GM12878 (cell line): ENCODE measurements at regions not wholly inside any gene's neighbourhood (a gene's known extent, or its start where the extent isn't known, plus 50 kb on each side); places are given as distances from the start of the nearest gene placed in this dataset.

Experiments used
- ATAC-seq: fragments of 200-7000 bp; cut with Tn5 transposase; 3 replicates; pipeline ENCODE4 v1.9.1; 2020; ENCODE audit warnings: mild to moderate bottlenecking, moderate library complexity
- BruUV-seq: library from RNA; stranded (reverse); fragments of 400-500 nt; replicated peaks from 2 replicates; lab custom pipeline; 2021; lab: Mats Ljungman, UMichigan
- CTCF ChIA-PET: fragments of 300-600 bp; sonication (Branson Sonifier 250); formaldehyde crosslinking; extraction: SDS; loops from one replicate; lab custom pipeline; 2021; ENCODE audit warnings: inconsistent platforms; lab: Yijun Ruan, JAX
- POLR2A ChIA-PET: fragments of 350-600 bp; formaldehyde crosslinking; extraction: SDS; loops from one replicate; lab custom pipeline; 2021; ENCODE audit warnings: inconsistent platforms; lab: Charles Lee
- RAD21 ChIA-PET: fragments of 300-600 bp; sonication (Branson Sonifier 250); formaldehyde crosslinking; loops from one replicate; lab custom pipeline; 2023; ENCODE audit warnings: antibody characterized with exemption; ENCODE audit not compliant: unreplicated experiment; lab: Charles Lee
- SMC1A ChIA-PET: fragments of 300-600 bp; sonication (Branson Sonifier 250); formaldehyde crosslinking; loops from one replicate; lab custom pipeline; 2023; ENCODE audit not compliant: unreplicated experiment, uncharacterized antibody; lab: Charles Lee
- DNase-seq: peaks from one replicate; pipeline ENCODE4 v3.0.0-alpha.2; 2011; ENCODE audit warnings: low read depth, low spot score
- FAIRE-seq: peaks from 3 replicates; lab custom pipeline; 2011; peaks lifted over from hg19 to GRCh38; lab: Jason Lieb, UNC
- H2AFZ ChIP-seq: 2 replicates; pipeline ENCODE4 v1.6.0; 2011; ENCODE audit warnings: low read depth, low read length, control low read depth; ENCODE audit not compliant: control insufficient read depth
- H3K27ac ChIP-seq: 2 replicates; pipeline ENCODE4 v1.5.1; 2011; ENCODE audit warnings: control low read depth; ENCODE audit not compliant: control insufficient read depth, insufficient read depth
- H3K27me3 ChIP-seq, 2 experiments: replicated peaks in 1 of 2; 2 replicates each; pipeline versions ENCODE4 v1.6.0 to v1.6.1; 2011; ENCODE audit warnings: low read length in 1 of 2; ENCODE audit not compliant: control insufficient read depth in 2 of 2, insufficient read depth in 2 of 2
- H3K36me3 ChIP-seq, 2 experiments: 2 replicates each; pipeline ENCODE4 v1.5.1; 2011; ENCODE audit warnings: low read length in 1 of 2; ENCODE audit not compliant: control insufficient read depth in 2 of 2, insufficient read depth in 2 of 2
- H3K4me1 ChIP-seq: 2 replicates; pipeline ENCODE4 v1.6.1; 2011; ENCODE audit warnings: mild to moderate bottlenecking, low read length, moderate library complexity, mixed read lengths; ENCODE audit not compliant: control insufficient read depth, insufficient read depth
- H3K4me2 ChIP-seq: 2 replicates; pipeline ENCODE4 v1.6.0; 2011; ENCODE audit warnings: control low read depth; ENCODE audit not compliant: control insufficient read depth, insufficient read depth
- H3K4me3 ChIP-seq: fragments of 200-600 bp; sonication (generic); 2 replicates; pipeline ENCODE4 v1.5.1; 2016
- H3K79me2 ChIP-seq: 2 replicates; pipeline ENCODE4 v1.6.0; 2011; ENCODE audit warnings: low read length; ENCODE audit not compliant: control insufficient read depth, insufficient read depth
- H3K9ac ChIP-seq: 2 replicates; pipeline ENCODE4 v1.8.0; 2011; ENCODE audit warnings: low read length, control low read depth, mixed read lengths; ENCODE audit not compliant: control insufficient read depth, insufficient read depth
- H3K9me3 ChIP-seq: replicated peaks from 3 replicates; pipeline ENCODE4 v1.5.1; 2011; ENCODE audit warnings: mild to moderate bottlenecking, low read length; ENCODE audit not compliant: control insufficient read depth, insufficient read depth
- H4K20me1 ChIP-seq: 2 replicates; pipeline ENCODE4 v1.6.0; 2011; ENCODE audit not compliant: control insufficient read depth, insufficient read depth
- ASH2L ChIP-seq: fragments of 300-600, 200-600 bp; sonication (generic); IDR thresholded peaks from 2 replicates; pipeline ENCODE4 v1.6.1; 2017; ENCODE audit warnings: low read depth, mild to moderate bottlenecking, borderline replicate concordance
- CHD1 ChIP-seq: IDR thresholded peaks from 2 replicates; pipeline ENCODE4 v1.6.1; 2012; ENCODE audit warnings: low read depth, low read length, improper control_type of control experiment
- EP300 ChIP-seq, 2 experiments: fragments of 150-350 bp in 1 of 2; IDR thresholded peaks; 2 replicates each; pipeline ENCODE4 v1.6.1; 2011 to 2012; ENCODE audit warnings: low read depth in 2 of 2, low read length in 2 of 2, borderline replicate concordance in 1 of 2, improper control_type of control experiment in 1 of 2, inconsistent platforms in 1 of 2; ENCODE audit not compliant: control insufficient read depth in 1 of 2
- LARP7 ChIP-seq: fragments of 450-650 bp; IDR thresholded peaks from 2 replicates; pipeline ENCODE4 v1.6.1; 2017; ENCODE audit warnings: mild to moderate bottlenecking
- MEF2A ChIP-seq: IDR thresholded peaks from 2 replicates; pipeline ENCODE4 v1.6.1; 2011; ENCODE audit warnings: low read depth, mild to moderate bottlenecking, low read length, moderate library complexity; ENCODE audit not compliant: insufficient read depth
- MEF2B ChIP-seq: fragments of 450-650 bp; IDR thresholded peaks from 2 replicates; pipeline ENCODE4 v1.6.1; 2018; ENCODE audit warnings: mild to moderate bottlenecking, moderate library complexity; ENCODE audit not compliant: partially characterized antibody, poor library complexity, severe bottlenecking
- NFXL1 ChIP-seq: fragments of 450-650 bp; IDR thresholded peaks from 2 replicates; pipeline ENCODE4 v1.6.1; 2017; ENCODE audit warnings: antibody characterized with exemption, mild to moderate bottlenecking, borderline replicate concordance
- POLR2AphosphoS2 ChIP-seq: IDR thresholded peaks from 2 replicates; pipeline ENCODE4 v1.6.1; 2011; ENCODE audit warnings: low read depth, mild to moderate bottlenecking, low read length, improper control_type of control experiment, moderate library complexity
- SUZ12 ChIP-seq: fragments of 200-600 bp; sonication (generic); IDR thresholded peaks from one replicate; pipeline ENCODE4 v1.6.1; 2018; ENCODE audit warnings: antibody characterized with exemption, mild to moderate bottlenecking; ENCODE audit not compliant: unreplicated experiment
- WGBS: methylation state at CpG from one replicate; pipeline ENCODE4 v1.1.6; 2016; ENCODE audit warnings: low lambda C conversion rate; ENCODE audit not compliant: insufficient replicate concordance, insufficient coverage; ENCODE audit errors: missing lambda C conversion rate; 5-methylcytosine and 5-hydroxymethylcytosine counted together
- in situ Hi-C: fragments of 300-500 bp; cut with MboI; formaldehyde crosslinking; loops from 9 replicates; pipeline ENCODE4 v1.14.3; 2018; ENCODE audit warnings: mixed read lengths
- intact Hi-C: fragments of 100-400 bp; cut with micrococcal nuclease; formaldehyde crosslinking; loops from one replicate; pipeline ENCODE4 v1.14.2; 2022; ENCODE audit not compliant: unreplicated experiment

DNA sequence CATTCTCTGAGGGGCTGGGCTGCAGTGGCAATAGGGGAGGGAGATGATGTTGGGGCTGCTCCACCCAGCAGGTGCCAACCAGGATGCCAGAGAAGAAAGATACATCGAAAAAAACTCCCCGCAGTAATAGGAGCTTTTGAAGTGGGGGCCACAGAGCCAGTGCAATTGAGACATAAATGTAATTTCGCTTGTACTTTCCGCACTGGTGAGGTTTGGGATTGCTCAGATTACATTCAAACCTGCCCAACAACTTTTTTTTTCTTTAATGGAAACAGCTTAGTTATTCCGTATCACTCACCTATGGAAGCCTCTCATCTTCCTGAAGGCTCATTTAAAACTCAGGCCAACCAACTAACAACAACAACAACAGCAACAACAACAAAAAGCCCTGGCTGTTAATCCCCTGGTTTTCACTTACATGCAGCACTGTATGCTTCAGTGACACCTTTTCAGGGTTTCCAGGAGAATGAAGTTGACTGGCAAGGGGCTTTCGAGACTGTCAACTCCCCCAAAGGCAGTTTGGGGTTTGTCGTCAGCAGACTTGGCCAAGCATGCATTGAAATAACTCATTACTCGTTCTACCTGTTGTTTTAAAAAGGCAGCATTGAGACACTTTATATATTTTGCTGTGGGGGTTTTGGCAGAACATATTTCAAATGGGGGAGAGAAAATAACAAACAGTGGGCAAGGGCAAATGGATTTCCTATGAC is 163.8 kb downstream of the EBLN2 start:
- Histone ChIP-seq H3K4me2 (no peak overlapping the region), H3K27me3 (no peaks in the 10 kb centered on the region; a peak in 1 of 4 replicates), H3K36me3 (no peaks in the 10 kb centered on the region), H3K79me2 (no peaks in the 10 kb centered on the region), H3K4me3 (no peak overlapping the region), H4K20me1 (no peaks in the 10 kb centered on the region), H3K4me1 (no peaks in the 10 kb centered on the region), H3K9ac (no peak overlapping the region), H3K9me3 (no peaks in the 10 kb centered on the region)
- FAIRE-seq (no peak), ATAC-seq (no peak)
- ChIA-PET RAD21 (no interaction called here), CTCF (no interaction called here), SMC1A (interaction anchor here (0.9 kb wide), 1 partner anchor 59 kb away, joined by 3 read pairs; no protein-coding TSS in a partner anchor), POLR2A (no interaction called here)
- in situ Hi-C loops (no loop called here), intact Hi-C loops (no loop called here)
- no TSS peak for BruUV-seq
- 31% methylated on average over 8 of the region's 8 CpGs for WGBS
- TF ChIP-seq POLR2AphosphoS2 (no peak), MEF2A (no peak), EP300 (IDR thresholded peaks at IDR 0.05; ENCODE audit: borderline replicate concordance in 1 of 2, control insufficient read depth in 1 of 2, low read depth in 2 of 2, low read length in 2 of 2) (no peak), SUZ12 (no peak), CHD1 (no peak), NFXL1 (no peak), ASH2L (no peak), LARP7 (no peak), MEF2B (no peak)
- TF ChIP-seq, all 136 proteins: peak for 0
- no peak for DNase-seq
- Histone ChIP-seq H3K27ac (no peak overlapping the region), H2AFZ (no peak overlapping the region)
